Left ventricle myocardium inferior (tissue), 1 donor: ENCODE measurements at regions not wholly inside any gene's neighbourhood (a gene's known extent, or its start where the extent isn't known, plus 50 kb on each side); places are given as distances from the start of the nearest gene placed in this dataset.

ENCODE experiments used
- DNase-seq: peaks from one replicate; pipeline ENCODE4 v3.0.0-alpha.2; 2020
- H3K27ac ChIP-seq: fragments of 200-600 bp; replicated peaks from 2 replicates; pipeline ENCODE4 v1.8.0; 2021
- H3K27me3 ChIP-seq: fragments of 200-600 bp; 2 replicates; pipeline ENCODE4 v1.8.0; 2021; ENCODE audit warnings: low read depth
- H3K36me3 ChIP-seq: fragments of 200-600 bp; 2 replicates; pipeline ENCODE4 v1.8.0; 2021
- H3K4me1 ChIP-seq: fragments of 200-600 bp; 2 replicates; pipeline ENCODE4 v1.8.0; 2021
- H3K4me3 ChIP-seq: fragments of 200-600 bp; 2 replicates; pipeline ENCODE4 v1.8.0; 2021; ENCODE audit warnings: mild to moderate bottlenecking, moderate library complexity
- H3K9me3 ChIP-seq: fragments of 200-600 bp; replicated peaks from 2 replicates; pipeline ENCODE4 v1.8.0; 2021
- intact Hi-C: fragments of 100-400 bp; cut with micrococcal nuclease; formaldehyde crosslinking; loops from one replicate; pipeline ENCODE4 v1.11.0; 2022
- TF ChIP-seq, protein P1 (sequence below): fragments of 200-600 bp; IDR thresholded peaks from 2 replicates; pipeline ENCODE4 v1.8.0; 2021; ENCODE audit warnings: antibody characterized with exemption, mild to moderate bottlenecking, borderline replicate concordance
- donor health status: DM: no; HTN: yes; CAD: no; lungs with severe emphysema.

DNA sequence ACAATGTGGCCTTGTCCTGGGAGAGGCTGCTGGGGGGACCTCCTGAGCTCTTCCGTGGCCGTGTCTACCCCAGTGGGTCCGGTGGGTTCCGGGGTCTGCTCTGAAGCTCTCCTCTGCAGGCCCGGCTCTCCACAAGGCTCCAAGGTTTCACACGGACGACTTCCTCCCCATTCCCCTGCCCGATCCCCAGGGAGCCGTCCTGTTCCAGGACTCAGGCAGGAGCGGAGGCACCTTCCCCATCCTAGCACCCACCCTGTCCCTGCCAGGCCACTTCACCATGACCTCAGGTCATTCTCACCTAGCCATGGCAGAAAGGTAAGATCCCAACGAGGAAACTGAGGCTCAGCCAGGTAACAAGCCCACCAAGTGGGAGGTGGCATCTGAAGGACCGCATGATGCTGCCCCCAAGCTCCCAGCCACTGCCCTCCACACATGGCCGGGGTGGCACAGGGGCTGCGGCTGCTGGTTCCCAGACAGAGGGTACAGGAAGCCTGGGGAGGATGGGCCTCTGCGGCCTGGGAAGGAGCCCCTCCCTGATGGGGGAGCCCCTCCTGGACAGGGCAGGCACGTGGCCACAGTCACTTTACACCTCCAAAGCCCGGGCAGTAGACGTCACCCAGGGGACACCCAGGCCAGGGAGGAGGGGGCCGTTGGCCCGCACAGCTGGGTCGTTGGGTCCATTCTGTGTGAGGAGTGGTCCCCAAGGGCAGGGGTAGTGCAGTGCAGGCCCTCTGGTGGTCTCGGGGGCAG lies 274.0 kb downstream of the NDUFA10 start:
- no peak for DNase-seq
- TF ChIP-seq, protein P1, sequence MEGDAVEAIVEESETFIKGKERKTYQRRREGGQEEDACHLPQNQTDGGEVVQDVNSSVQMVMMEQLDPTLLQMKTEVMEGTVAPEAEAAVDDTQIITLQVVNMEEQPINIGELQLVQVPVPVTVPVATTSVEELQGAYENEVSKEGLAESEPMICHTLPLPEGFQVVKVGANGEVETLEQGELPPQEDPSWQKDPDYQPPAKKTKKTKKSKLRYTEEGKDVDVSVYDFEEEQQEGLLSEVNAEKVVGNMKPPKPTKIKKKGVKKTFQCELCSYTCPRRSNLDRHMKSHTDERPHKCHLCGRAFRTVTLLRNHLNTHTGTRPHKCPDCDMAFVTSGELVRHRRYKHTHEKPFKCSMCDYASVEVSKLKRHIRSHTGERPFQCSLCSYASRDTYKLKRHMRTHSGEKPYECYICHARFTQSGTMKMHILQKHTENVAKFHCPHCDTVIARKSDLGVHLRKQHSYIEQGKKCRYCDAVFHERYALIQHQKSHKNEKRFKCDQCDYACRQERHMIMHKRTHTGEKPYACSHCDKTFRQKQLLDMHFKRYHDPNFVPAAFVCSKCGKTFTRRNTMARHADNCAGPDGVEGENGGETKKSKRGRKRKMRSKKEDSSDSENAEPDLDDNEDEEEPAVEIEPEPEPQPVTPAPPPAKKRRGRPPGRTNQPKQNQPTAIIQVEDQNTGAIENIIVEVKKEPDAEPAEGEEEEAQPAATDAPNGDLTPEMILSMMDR, result no peak
- intact Hi-C loops, result no loop called here
- Histone ChIP-seq H3K36me3 (no peaks in the 10 kb centered on the region), H3K4me1 (no peaks in the 10 kb centered on the region), H3K9me3 (no peaks in the 10 kb centered on the region), H3K4me3 (no peak overlapping the region), H3K27ac (no peak overlapping the region), H3K27me3 (peaks cover 89% of the 10 kb centered on the region)

DNA sequence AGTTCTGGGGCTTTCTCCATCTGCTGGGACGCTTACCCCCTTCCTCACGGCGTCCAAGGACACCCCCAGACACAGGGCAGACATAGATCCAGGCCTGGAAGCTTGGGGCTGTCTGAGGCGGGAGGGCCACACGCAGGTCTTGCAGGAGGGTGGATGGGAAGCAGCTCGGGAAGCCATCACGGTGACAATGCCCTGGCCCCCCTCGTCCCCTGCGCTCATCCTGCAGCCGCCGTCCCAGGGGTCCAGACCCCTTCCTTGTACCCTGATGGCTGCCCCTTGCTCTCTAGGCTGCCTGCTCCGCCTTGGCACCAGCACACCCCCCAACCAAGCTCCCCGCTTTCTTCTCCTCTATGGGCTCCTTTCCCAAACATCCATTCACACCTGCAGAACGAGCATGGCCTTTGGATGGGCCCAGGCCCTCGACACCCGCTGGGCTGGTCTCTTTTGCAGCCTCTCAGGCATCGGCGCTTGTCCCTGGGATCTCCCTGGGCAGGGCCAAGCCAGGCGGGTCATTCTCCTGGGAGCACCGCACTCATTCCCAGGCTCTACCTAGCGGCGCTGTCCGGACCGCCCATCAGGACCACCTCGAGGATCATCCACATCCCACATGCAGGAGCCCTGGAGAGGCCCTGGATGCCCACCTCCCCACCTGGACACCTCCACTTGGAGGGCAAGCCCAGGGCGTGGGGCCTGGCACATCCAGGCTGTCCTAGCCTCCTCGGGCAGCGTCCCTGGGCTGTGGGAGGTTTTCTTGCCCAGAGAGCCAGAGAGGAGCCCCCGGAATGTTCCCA lies 274.9 kb downstream of the NDUFA10 start:
- intact Hi-C loops, result no loop called here
- TF ChIP-seq, protein P1, result no peak
- no peak for DNase-seq
- H3K4me3 ChIP-seq, result no peak overlapping the region
- no peaks in the 10 kb centered on the region for H3K36me3 ChIP-seq
- no peaks in the 10 kb centered on the region for H3K4me1 ChIP-seq
- H3K27ac ChIP-seq, result no peak overlapping the region
- H3K9me3 ChIP-seq, result no peaks in the 10 kb centered on the region
- peaks cover 97% of the 10 kb centered on the region for H3K27me3 ChIP-seq

DNA sequence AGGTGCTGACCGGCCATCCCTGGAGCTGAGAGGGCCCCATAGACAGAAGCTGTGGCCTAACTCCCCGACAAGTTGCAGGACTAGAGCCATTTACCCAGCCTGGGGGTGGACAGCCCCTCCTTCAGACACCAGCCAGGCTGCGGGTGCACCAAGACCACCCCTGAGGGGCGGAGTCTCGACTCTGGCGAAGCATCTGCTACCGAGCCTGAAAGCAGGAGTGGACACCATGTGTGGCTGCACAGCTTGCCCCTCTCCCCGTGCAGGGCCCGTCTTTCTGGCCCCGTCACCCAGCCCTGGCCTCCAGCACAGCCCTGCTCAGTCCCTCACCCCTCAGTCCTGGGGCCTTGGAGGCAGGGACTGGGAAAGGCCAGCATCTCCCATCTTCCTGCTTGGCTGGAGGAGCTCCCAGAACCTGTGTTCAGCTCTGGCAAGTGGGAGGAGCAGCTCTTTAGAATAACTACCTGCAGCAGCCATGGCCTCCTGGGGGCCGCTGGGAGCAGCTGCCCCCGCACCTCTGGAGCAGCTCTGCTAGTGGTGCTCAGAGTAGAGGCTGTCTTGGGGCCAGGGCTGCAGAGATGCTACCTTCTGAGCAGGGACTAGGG lies 275.8 kb downstream of the NDUFA10 start:
- intact Hi-C loops, result no loop called here
- no peaks in the 10 kb centered on the region for H3K4me1 ChIP-seq
- H3K36me3 ChIP-seq, result no peaks in the 10 kb centered on the region
- H3K27ac ChIP-seq, result no peak overlapping the region
- TF ChIP-seq, protein P1, result no peak
- no peaks in the 10 kb centered on the region for H3K9me3 ChIP-seq
- no peak overlapping the region for H3K4me3 ChIP-seq
- peaks cover 98% of the 10 kb centered on the region for H3K27me3 ChIP-seq
- no peak for DNase-seq

DNA sequence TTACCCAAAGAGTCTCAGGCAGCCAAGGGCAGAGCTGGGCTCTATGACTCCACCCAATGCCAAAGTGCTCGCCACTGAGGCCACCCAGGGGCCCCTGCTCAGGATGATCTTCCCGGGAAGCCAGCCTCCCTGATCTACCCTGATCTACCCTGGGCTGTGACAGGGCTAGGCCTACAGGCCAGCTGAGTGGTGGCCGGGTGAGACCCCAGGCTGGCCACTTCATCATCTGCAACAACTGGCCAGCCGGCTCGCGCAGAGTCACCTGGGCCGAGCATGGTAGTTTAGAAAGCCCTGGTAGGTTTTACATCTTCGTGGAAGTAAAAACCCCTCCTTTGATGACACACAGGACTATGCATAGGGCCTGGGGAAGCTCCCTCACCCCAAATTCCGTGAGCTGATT lies 276.3 kb downstream of the NDUFA10 start:
- intact Hi-C loops, result no loop called here
- DNase-seq, result no peak
- H3K4me1 ChIP-seq, result no peaks in the 10 kb centered on the region
- no peaks in the 10 kb centered on the region for H3K9me3 ChIP-seq
- H3K27ac ChIP-seq, result no peak overlapping the region
- TF ChIP-seq, protein P1, result no peak
- no peak overlapping the region for H3K4me3 ChIP-seq
- no peaks in the 10 kb centered on the region for H3K36me3 ChIP-seq
- H3K27me3 ChIP-seq, result peaks cover 99% of the 10 kb centered on the region

DNA sequence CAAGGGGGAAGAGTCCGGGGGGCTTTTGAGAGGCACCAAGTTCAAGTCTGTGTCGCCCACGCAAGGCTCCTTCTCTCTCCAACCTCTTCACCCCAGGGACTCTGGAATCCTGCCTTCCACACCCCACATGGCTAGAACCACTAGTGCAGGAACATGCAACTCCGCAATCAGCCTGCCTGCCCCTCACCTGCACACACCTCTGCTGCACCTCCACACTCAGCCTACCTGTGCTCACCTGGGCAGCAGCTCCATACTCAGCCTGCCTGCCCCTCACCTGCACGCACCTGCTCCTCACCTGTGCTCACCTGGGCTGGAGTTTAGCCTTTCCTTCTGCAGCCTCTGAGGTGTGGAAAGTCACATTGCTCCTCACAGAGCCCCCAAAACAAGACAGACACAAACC lies 277.4 kb downstream of the NDUFA10 start:
- no peaks in the 10 kb centered on the region for H3K9me3 ChIP-seq
- H3K36me3 ChIP-seq, result no peaks in the 10 kb centered on the region
- TF ChIP-seq, protein P1, result no peak
- intact Hi-C loops, result no loop called here
- no peak for DNase-seq
- no peak overlapping the region for H3K27ac ChIP-seq
- peaks cover 99% of the 10 kb centered on the region for H3K27me3 ChIP-seq
- H3K4me3 ChIP-seq, result no peak overlapping the region
- no peaks in the 10 kb centered on the region for H3K4me1 ChIP-seq
